SKM-1 (cell line): ENCODE measurements at regions not wholly inside any gene's neighbourhood (a gene's known extent, or its start where the extent isn't known, plus 50 kb on each side); places are given as distances from the start of the nearest gene placed in this dataset.
"Not testable (repeated sequence)": the region's sequence is repeated elsewhere in the genome, so short reads cannot be mapped to it uniquely, and the experiment has no call there.

Source experiments
- DNase-seq: peaks from one replicate; lab custom pipeline; 2025; ENCODE audit not compliant: unreplicated experiment; lab: John Stamatoyannopoulos, UW

DNA sequence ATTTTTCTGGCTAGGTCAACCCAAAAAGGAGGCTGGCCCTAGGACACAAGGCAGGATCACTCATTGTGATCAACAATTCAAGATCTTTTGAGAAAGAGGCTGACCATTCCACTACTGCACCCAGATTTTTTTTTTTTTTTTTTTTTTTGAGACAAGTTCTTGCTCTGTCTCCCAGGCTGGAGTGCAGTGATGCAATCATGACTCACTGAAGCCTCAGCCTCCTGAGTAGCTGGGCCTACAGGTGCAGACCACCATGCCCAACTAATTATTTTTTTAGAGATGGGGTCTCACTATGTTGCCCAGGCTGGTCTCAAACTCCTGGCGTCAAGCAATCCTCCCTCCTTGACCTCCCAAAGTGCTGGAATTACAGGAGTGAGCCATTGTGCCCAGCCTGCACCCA, 265.4 kb downstream of the SOX9 start:
- DNase-seq = not testable (repeated sequence)

DNA sequence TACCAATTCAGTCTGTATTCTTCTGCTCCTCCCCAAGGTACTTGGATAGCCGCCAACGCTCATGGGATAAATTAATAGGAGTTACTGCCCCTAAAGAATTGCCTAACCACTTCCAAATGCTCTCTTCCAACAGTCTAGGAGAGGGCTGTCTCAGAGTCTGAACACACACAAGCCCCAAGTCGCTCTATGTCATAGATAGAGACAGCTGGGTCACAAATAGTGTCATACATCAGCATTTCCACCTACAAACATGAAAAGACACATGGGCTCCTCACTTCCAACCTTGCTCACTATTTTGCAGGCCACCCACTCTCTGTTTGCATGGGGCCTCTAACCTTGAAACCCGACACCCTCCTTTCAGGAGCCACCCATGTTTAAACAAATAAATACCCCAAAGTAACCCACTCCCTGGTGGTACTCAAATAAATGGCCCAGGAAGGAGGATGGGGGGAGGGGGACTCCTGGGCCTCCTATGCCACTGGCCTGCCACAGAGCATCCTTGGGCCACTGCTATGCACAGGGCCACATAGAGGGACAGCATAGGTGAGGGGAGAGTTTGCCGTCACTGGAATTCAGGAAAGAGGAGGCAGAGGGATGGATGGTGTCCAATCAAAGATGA, 265.9 kb downstream of the SOX9 start:
- DNase-seq = no peak

DNA sequence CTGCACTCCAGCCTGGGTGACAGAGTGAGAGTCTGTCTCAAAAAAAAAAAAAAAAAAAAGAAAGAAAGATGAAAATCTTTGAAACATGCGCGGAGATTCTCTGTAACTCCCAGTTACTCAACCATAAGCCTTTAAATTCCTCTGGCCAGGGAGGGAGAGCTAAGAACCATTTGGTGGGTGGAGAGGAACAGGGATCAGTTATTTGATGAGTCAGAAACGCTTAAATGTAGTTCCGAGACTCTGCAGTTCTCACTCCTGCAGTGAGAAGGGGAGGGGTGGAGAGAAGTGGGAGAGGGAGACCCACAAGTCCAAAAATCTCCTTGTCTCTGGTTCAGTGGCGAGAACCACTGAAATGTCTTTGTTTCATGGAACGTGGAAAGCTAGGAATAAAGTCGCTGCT, 266.7 kb downstream of the SOX9 start:
- DNase-seq = no peak

DNA sequence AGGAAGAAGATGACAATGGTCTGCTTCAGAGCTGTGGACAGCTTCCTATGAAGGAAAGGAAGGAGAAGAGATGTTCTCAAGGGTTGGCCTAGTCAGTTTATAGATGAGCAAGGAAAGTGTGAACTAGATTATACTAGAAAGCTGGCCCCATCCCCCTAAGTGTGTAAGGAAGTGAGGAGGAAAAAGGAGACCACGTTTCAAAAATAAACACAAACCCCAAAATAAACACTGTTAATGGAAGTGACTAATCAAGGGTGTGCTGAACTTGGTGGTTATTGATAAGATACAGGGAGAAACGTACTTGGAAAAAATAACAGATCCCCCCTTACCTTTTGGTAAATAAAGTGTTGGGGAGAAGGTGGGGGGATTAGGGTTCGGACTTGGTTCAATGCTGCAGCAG, 267.1 kb downstream of the SOX9 start:
- no peak for DNase-seq

DNA sequence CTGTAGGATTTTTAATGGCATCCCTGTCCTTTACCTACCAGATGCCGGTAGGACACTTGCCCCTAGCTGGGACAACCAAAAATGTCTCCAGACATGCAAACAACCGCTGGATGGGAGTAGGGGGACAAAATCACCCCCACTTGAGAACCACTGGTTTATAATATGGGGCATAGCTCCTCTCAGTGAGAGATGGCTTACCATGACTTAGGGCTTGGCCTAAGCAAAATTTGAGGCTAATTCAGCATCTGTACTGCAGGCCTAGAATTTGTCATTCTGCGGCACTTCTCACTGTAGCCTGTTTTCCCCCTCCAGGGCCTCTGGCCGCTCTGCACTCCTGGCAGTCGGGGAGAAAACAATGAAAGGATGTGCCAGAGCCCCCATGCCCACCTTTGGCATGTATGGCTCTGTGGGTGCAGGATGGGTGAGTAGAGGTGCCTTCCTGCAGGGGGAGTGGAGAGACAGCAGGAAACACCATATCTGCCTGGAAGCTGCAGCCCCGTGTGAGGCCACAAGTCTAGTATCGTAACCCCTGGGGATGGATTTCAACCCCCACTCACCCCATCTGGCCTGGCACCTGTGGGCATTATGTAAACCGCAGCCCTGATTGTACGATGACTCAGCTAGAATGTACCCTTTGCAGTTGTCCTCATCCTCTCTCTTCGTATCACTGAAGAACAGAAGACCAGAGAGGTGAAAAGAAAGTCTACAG, 268.1 kb downstream of the SOX9 start:
- DNase-seq = no peak

DNA sequence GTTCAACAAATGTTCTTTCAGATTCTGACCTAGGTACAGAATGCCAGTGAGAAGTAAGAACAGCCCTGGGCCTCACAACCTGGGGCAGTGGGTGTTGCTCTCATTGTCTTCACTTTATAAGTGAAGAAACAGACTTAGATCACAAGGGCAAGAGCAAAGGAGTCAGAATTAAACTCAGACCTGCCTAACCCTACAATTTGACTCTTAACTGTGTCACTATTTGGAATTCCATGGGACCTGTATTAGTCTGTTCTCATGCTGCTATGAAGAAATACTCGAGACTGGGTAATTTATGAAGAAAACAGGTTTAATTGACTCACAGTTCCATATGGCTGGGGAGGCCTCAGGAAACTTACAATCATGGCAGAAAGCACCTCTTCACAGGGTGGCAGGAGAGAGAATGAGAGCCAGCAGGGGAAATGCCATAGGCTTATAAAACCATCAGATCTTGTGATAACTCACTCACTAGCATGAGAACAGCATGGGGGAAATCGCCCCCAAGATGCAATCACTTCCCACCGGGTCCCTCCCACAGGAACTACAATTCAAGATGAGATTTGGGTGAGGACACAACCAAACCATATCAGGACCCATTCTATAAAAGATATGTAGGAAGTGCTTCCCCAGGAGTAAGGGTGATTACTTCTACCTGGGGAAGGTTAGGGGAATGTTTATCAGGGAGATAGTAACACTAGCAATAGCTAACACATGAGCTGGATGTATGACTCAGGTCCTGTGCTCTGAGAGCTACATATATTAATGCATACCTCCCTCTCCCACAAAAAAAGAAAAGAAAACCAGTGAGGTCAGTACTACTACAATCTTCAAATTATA, 270.1 kb downstream of the SOX9 start:
- DNase-seq = no peak

DNA sequence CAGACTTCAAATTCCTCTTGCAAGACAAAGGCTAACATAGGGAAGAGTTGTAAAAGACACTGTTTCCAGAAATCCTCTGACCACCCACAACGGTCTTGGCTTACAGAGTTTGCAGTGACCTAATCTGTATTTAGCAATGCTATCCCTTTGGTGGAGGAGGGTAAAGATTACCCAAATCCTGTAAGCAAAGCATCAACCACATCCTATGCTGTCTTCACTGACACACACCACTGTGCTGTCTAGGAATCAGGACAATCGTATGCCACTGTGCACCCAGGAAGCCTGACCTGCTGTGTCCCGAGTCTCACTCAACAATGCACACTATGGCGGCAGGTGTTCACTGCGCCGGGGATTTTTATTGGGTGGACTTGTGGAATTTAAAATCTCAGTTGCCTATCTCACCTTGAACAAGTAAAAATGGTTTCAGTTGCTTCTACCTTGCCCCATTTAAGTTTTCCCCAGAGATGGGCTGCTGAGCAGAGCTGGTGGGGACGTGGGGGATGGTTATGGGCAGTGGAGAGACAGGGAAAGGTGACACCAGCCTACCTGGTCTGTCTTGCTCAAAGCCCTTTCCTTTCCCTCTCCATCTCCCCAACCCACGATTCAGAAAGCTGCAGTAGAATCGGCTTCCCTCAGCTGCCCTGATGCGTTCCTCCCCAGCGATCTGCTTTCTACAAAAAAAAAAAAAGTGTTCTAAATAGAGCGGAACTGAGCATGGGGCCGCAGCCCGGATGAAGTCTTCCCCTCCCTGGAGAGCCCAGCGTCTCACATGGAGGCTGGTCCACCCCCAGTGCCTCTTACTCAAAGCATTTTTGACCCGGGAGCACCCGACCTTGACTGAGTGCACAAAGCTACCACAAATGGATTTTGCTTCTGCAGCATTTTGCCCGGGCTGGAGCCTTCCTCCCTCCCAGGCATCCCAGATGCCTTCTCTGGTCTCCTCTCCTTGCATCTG, 271.5 kb downstream of the SOX9 start:
- DNase-seq = no peak

DNA sequence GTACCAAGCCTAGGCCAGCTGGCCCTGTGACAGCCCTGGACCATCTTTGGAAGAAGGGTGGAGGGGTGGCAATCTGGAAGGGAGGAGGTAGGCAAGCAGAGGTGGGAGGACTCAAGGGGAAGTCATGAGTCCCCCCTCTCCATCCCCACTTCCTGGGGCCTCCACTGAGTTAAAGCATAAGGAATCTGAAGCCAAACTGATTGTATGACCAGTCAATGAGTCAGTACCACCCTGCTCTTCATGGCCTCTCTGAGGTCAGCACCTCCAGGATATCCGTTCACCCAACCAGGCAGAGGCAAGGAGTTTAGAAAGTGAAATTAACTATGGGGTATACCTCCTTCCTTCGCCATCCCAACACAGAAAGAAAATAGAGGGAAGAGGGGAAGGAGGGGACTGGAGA, 272.7 kb downstream of the SOX9 start:
- DNase-seq = no peak

DNA sequence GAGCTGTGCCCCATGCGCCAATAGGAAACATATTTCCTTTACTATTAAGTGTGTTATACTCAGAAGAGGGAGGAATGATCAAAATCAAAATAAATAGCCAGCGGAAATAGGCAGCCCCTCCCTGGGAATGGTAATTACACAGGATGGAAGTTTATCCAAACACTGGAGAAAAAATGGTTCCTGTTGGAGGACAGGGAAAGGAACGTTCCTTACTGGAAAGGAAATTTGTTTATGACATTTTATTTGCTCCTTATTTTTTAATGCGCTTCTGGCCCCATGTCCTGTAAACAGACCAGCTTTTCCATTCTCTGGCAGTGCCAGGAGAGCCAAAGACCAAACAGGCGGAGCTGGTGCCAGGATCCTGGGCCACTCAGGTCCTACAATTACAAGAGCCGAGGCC, 273.7 kb downstream of the SOX9 start:
- DNase-seq = no peak

DNA sequence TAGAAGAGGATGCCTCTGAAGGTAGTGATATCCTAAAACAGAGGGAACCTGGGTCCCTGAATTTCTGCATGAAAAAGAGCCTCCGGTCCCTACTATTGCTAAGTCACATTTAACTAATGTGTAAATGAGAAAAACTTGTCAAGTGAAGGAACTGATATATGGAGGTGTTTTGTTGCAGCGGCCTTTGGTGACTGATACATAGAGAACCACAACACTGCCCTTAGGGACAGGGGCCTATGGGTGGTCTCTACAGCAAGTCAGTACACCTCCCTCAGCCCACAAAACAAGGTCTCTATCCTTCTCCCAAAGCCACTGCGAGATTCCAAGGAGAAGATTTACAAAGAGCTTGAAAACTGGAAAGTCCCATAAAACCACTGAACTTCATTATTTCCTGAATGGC, 275.3 kb downstream of the SOX9 start:
- DNase-seq = no peak

DNA sequence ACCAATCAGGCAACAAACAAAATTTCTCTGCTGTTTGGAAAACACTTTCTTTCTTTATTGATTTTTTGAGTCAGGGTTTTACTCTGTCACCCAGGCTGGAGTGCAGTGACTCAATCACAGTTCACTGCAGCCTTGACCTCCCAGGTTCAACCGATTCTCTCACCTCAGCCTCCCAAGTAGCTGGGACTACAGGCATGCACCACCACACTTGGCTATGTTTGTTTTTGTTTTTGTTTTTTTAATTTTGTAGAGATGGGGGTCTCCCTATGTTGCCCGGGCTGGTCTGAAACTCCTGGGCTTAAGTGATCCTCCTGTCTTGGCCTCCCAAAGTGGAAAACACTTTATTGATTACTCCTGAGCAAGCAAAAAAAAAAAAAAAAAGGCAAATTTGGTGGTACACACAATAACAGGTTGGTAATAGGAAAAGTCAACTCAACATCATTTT, 276.4 kb downstream of the SOX9 start:
- DNase-seq = no peak

DNA sequence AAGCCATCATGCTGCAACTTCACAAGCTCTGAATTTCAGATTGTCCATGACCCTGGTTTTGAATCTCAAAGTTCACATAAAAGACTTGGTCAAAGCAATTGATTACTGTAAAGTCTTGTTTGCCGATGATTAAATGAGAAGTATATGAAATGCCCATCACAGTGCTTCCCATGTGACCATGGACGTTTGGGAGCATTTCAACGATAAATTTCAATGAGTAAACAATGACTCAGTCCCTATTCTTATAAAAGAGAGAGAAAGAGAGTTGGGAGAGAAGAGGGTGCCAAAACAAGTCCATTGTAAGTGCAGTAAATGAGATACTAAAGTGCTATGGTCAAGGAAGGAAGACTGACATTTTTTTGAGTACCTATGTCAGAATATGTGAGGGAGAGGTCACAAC, 276.9 kb downstream of the SOX9 start:
- DNase-seq = no peak

DNA sequence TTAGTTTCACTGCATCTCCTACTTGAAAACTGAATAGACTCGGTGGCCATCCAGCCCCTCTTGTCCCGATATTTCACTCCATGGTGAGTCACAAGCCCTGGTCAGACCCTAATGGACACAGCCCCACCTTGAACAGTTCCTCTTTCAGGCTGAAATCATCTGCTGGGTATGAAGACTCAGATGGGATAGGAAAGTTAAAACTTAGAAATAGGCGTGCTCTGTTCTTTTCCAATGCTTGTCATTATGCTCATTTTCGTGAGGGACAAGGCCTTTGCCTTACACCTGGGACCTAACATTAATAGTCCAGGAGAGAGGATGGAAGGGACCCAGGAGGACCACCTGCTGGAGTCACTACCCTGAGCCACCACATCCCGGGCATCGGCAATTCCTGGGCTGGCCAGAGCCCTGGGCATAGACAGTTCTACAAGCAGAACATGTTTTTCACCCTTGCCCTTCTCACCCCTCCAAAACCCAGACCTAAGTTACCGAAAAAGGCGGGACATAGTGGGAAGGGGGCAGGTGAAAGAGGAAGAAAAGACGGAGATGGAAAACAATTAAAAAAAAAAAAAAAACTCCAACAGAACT, 278.3 kb downstream of the SOX9 start:
- no peak for DNase-seq

DNA sequence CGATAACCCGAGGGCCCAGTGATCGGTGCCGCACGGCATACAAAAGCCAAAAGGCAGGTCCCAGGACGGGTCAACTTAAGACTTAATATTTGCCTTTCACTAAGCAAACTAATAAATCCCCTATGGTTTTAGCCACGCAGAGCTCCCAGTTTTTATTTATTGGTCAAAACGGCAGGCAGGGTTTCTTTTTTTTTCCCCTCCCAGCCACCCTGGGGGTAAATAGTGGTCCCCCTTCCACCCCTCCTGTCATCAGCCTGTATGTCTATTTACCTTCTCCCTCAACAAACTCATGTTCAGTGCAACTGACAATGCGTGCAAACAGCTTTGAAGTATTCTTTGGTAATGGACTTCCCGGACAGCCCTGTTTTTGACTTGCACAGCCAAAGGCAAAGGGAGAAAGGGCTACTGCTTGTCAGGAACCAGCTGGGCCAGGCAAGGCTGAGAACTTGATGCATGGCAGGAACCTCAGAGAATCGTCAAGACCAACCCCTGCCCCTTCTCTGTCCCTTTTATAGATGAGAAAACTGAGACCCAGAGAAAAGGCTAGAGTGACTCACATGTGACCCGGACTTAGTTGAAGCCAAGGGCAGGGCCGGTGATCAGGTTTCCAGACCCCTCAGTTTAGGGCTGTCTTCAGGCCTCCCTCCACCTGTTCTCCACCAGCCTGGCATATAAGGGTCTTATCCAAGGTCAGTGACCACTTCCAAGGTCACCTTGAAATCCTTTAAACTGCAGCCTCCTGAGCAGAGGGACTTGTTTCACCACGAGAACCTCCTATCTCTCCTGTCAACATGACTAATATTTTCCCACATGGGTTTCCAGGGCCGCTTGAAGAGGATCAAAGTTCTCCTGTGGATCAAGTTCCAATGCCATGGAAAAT, 279.0 kb downstream of the SOX9 start:
- no peak for DNase-seq

DNA sequence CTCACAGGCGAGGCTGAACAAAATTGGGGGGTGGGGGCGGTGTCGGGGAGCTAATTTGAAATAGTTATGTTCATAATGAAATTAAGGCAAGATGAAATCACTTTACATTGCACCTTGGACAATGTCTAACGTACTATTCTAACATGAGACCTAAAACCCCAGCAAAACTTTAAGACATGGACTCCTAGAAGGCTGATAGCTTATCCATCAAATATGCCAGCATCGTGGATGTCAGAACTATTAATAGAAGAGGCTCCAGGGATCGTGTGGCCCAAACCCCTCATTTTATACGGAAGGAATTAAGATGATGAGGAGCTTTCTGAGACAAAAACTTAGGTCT, 279.6 kb downstream of the SOX9 start:
- no peak for DNase-seq

DNA sequence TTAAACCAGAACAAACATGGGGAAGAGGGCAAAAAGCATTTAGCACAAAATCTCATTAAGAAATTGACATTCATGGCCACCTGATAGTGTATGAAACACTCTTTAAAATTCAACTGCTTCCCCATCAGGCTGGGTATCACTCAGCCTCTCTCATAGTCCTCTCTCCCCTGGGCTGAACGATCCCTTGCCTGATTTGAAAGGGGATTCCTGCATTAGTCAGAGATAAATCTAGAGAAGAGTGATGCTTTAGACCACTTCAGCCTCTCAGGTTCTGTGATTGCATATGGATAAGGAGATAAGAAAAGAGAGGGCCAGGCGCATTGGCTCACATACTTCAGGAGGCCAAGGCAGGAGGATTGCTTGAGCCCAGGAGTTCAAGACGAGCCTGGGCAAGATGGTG, 280.0 kb downstream of the SOX9 start:
- DNase-seq = no peak

DNA sequence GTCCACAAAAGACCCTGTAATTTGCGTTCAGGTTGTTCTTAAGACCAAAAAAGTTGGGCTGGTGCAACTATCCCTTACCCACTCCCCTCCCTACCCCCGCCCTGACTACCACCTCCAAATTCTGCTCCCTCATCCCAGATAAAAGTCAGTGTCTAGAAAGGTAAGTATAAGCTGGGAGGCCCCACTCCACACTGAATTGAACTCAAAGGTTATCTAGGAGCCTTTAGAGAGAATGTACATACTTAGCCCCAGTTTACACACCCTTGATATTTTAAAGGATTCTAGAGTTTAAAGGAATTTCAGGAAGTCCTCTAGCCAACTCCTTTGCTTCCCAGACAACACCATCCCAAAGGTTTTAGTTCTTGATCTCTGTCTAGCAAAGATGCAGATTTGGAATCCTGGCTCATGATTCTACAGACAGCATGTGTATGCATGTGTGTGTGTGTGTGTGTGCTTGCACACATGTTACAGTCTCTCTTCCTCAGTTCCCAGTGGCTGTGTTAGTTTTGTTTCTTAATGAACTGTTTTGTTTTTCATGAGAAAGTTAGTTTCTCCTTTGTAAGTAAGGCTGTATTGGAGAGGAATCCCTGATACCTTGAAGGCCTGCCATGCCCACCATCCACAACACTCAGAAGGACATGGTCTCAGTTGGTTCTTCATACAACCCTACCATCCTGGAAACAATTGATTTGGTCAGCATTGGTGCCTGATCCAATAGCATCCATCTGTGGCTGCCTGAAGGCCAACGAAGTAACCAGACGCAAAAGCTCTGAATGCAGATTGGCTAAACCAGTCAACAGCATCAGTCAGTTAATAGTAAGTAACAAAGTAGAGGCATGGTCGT, 281.3 kb downstream of the SOX9 start:
- no peak for DNase-seq

DNA sequence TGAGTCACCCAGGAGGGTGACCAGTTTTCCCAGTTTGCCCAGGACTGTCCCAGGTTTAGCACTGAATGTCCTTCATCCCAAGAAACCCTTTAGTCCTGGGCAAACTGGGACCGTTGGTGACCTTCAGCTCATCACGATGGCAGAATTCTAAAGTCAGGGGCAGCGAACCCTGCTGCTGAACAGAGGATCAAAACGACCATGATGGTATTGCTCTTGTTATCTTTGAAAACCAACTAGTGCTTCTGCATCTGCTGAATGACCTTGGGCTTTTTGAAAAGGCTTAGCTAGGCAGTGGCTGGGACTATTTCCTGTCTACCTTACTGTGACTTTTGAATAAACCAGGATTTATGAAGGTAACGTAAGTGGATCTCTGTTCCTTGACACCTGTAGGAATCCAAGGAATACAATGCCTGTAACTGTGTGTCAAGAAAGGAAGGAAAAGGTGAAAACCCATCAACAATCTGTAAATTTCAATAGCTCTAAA, 281.9 kb downstream of the SOX9 start:
- DNase-seq = no peak

DNA sequence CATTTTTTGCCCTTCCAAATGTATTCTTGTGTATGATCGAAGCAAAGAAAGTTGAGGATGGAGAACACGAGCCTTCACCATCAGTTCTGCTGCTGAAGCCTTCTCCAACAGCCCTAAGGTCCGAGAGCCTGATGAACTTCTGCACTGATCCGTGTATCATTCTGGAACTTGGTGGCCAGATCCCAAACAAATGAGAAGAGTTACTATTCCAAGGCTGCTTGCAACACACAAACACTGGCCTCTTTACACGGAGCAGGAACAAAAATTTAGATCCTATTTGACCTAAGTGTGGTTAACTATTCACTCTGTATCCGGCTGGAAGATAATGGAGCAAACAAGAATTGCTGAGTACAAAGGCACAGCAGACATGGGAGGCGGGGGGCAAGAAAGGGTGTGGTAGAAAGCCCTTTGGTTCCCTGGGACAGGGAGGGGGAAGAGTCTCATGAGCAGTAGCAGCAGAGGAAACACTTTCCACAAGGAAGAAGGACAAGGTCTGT, 282.9 kb downstream of the SOX9 start:
- no peak for DNase-seq
